CD4-positive, alpha-beta T cell treated with Interferon gamma for 1 hour (primary cell): ENCODE measurements at regions not wholly inside any gene's neighbourhood (a gene's known extent, or its start where the extent isn't known, plus 50 kb on each side); places are given as distances from the start of the nearest gene placed in this dataset.

Source experiments
- DNase-seq: peaks from one replicate; pipeline ENCODE4 v3.0.0-alpha.2; 2020

- DNase-seq, result no peak
Observed at GRCh38 chr11:15390857-15391256, 276.1 kb downstream of the INSC start.

GRCh38 chr11:15396778-15397177, 282.1 kb downstream of the INSC start:
- DNase-seq, result no peak

GRCh38 chr11:15406851-15407351, 292.2 kb downstream of the INSC start:
- DNase-seq, result no peak

- no peak for DNase-seq
Observed at GRCh38 chr11:15412054-15412453, 297.3 kb downstream of the INSC start.

GRCh38 chr11:15418921-15419320, 304.2 kb downstream of the INSC start:
- DNase-seq, result no peak

- no peak for DNase-seq
Observed at GRCh38 chr11:15419696-15420095, 305.0 kb downstream of the INSC start.

- no peak for DNase-seq
Observed at GRCh38 chr11:15430381-15430780, 315.7 kb downstream of the INSC start.

GRCh38 chr11:15434529-15434928, 319.8 kb downstream of the INSC start:
- DNase-seq, result no peak

GRCh38 chr11:15446315-15446714, 331.6 kb downstream of the INSC start:
- DNase-seq, result no peak

GRCh38 chr11:15446929-15447328, 332.2 kb downstream of the INSC start:
- DNase-seq, result no peak

- DNase-seq, result no peak
Observed at GRCh38 chr11:15451713-15452112, 337.0 kb downstream of the INSC start.

- no peak for DNase-seq
Observed at GRCh38 chr11:15453211-15453765, 338.6 kb downstream of the INSC start.

GRCh38 chr11:15468466-15468865, 353.7 kb downstream of the INSC start:
- no peak for DNase-seq

GRCh38 chr11:15471048-15471894, 356.5 kb downstream of the INSC start:
- DNase-seq, result no peak

GRCh38 chr11:15471895-15472799, 357.4 kb downstream of the INSC start:
- no peak for DNase-seq

GRCh38 chr11:15473954-15474837, 359.5 kb downstream of the INSC start:
- no peak for DNase-seq

- no peak for DNase-seq
Observed at GRCh38 chr11:15476371-15476917, 361.7 kb downstream of the INSC start.

GRCh38 chr11:15481871-15482270, 367.1 kb downstream of the INSC start:
- DNase-seq, result no peak

- no peak for DNase-seq
Observed at GRCh38 chr11:15483205-15483604, 368.5 kb downstream of the INSC start.

- DNase-seq, result no peak
Observed at GRCh38 chr11:15484398-15484797, 369.7 kb downstream of the INSC start.

- DNase-seq, result no peak
Observed at GRCh38 chr11:15485432-15485831, 370.7 kb downstream of the INSC start.

GRCh38 chr11:15489281-15489680, 374.6 kb downstream of the INSC start:
- no peak for DNase-seq
